ENCODE measurements at regions not wholly inside any gene's neighbourhood (a gene's known extent, or its start where the extent isn't known, plus 50 kb on each side); places are given as distances from the start of the nearest gene placed in this dataset.

DNA sequence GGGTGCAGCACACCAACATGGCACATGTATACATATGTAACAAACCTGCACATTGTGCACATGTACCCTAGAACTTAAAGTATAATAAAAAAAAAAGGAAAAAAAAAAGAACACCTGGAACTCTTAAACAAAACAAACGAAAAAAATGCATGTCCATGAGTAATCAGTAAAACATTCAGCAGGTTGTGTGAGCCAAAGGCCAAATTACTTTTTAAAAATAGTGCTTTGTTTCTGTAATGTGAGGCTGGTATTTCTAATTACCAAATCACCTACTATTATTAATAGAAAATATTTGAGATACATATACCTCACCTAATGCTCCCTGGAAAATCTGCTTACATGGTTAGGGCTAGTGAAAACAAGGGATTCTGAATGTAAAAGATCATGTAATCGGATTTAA lies 294.4 kb upstream of the NR5A2 start:
- Histone ChIP-seq H3K36me3 (ENCODE audit: insufficient read depth, low read length) (no peaks in the 10 kb centered on the region), H3K27ac (ENCODE audit: low read length) (no peak overlapping the region), H3K27me3 (ENCODE audit: insufficient read depth, low read depth, low read length) (no peaks in the 10 kb centered on the region), H3K4me2 (ENCODE audit: low read length) (no peak overlapping the region), H3K4me3 (ENCODE audit: low read length) (no peak overlapping the region), H3F3A (ENCODE audit: insufficient read depth, low read length, poor library complexity, severe bottlenecking) (no peaks in the 10 kb centered on the region), H3K9me2 (ENCODE audit: insufficient read depth, low read length) (no peaks in the 10 kb centered on the region), H3K9ac (ENCODE audit: low read length) (no peak overlapping the region), H3K9me3 (ENCODE audit: low read length) (no peaks in the 10 kb centered on the region), H3K79me2 (replicated peaks; ENCODE audit: insufficient read depth, low read length) (no peaks in the 10 kb centered on the region), H2AFZ (ENCODE audit: low read depth, low read length) (no peak overlapping the region), H4K20me1 (ENCODE audit: insufficient read depth) (no peaks in the 10 kb centered on the region)
- TF ChIP-seq RAD21 (conservative IDR thresholded peaks at IDR 0.05) (no peak), SMC3 (conservative IDR thresholded peaks at IDR 0.05; ENCODE audit: poor library complexity) (no peak), POLR2AphosphoS5 (IDR thresholded peaks at IDR 0.05) (no peak), MXI1 (conservative IDR thresholded peaks at IDR 0.05; ENCODE audit: poor library complexity, severe bottlenecking) (no peak)
- TF ChIP-seq, protein P1, sequence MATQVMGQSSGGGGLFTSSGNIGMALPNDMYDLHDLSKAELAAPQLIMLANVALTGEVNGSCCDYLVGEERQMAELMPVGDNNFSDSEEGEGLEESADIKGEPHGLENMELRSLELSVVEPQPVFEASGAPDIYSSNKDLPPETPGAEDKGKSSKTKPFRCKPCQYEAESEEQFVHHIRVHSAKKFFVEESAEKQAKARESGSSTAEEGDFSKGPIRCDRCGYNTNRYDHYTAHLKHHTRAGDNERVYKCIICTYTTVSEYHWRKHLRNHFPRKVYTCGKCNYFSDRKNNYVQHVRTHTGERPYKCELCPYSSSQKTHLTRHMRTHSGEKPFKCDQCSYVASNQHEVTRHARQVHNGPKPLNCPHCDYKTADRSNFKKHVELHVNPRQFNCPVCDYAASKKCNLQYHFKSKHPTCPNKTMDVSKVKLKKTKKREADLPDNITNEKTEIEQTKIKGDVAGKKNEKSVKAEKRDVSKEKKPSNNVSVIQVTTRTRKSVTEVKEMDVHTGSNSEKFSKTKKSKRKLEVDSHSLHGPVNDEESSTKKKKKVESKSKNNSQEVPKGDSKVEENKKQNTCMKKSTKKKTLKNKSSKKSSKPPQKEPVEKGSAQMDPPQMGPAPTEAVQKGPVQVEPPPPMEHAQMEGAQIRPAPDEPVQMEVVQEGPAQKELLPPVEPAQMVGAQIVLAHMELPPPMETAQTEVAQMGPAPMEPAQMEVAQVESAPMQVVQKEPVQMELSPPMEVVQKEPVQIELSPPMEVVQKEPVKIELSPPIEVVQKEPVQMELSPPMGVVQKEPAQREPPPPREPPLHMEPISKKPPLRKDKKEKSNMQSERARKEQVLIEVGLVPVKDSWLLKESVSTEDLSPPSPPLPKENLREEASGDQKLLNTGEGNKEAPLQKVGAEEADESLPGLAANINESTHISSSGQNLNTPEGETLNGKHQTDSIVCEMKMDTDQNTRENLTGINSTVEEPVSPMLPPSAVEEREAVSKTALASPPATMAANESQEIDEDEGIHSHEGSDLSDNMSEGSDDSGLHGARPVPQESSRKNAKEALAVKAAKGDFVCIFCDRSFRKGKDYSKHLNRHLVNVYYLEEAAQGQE (IDR thresholded peaks at IDR 0.05; ENCODE audit: borderline replicate concordance) = no peak
- TF ChIP-seq, protein P2, sequence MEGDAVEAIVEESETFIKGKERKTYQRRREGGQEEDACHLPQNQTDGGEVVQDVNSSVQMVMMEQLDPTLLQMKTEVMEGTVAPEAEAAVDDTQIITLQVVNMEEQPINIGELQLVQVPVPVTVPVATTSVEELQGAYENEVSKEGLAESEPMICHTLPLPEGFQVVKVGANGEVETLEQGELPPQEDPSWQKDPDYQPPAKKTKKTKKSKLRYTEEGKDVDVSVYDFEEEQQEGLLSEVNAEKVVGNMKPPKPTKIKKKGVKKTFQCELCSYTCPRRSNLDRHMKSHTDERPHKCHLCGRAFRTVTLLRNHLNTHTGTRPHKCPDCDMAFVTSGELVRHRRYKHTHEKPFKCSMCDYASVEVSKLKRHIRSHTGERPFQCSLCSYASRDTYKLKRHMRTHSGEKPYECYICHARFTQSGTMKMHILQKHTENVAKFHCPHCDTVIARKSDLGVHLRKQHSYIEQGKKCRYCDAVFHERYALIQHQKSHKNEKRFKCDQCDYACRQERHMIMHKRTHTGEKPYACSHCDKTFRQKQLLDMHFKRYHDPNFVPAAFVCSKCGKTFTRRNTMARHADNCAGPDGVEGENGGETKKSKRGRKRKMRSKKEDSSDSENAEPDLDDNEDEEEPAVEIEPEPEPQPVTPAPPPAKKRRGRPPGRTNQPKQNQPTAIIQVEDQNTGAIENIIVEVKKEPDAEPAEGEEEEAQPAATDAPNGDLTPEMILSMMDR (IDR thresholded peaks at IDR 0.05; ENCODE audit: poor library complexity, severe bottlenecking) = no peak

DNA sequence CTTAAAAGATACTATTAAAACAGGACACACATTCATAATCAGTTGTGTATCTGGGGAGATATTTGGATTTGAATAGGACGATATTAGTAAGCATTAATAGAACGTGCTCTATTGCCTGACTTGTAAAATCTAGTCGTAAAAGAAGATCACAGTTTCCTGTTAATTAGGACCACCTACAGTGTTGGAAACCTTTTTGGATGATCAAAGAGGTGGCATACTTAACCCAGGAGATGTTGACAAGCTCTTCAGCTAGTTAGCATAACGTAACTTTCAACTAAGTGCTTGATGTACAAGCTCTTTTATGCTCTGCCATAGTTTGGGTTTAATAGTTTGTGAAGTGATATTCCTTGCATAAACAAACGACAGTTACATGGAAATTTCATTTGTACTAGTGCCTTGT lies 293.3 kb upstream of the NR5A2 start:
- no peak overlapping the region for H3K27ac ChIP-seq (ENCODE audit: low read length)
- H3K36me3 ChIP-seq (ENCODE audit: insufficient read depth, low read length) = no peaks in the 10 kb centered on the region
- H3K9ac ChIP-seq (ENCODE audit: low read length) = no peak overlapping the region
- H3K4me2 ChIP-seq (ENCODE audit: low read length) = no peak overlapping the region
- no peak for TF ChIP-seq EP300 (conservative IDR thresholded peaks at IDR 0.05; ENCODE audit: poor library complexity, severe bottlenecking)
- no peak for TF ChIP-seq MXI1 (conservative IDR thresholded peaks at IDR 0.05; ENCODE audit: poor library complexity, severe bottlenecking)
- no peak for TF ChIP-seq POLR2AphosphoS5 (IDR thresholded peaks at IDR 0.05)
- TF ChIP-seq SMC3 (conservative IDR thresholded peaks at IDR 0.05; ENCODE audit: poor library complexity) = no peak
- TF ChIP-seq, protein P1 (IDR thresholded peaks at IDR 0.05; ENCODE audit: borderline replicate concordance) = no peak
- no peak for TF ChIP-seq TAF1 (IDR thresholded peaks at IDR 0.05; ENCODE audit: low read depth)
- no peak for TF ChIP-seq EZH2 (IDR thresholded peaks at IDR 0.05; ENCODE audit: borderline replicate concordance, insufficient read depth, low read length, poor library complexity, severe bottlenecking)
- TF ChIP-seq, protein P2 (IDR thresholded peaks at IDR 0.05; ENCODE audit: poor library complexity, severe bottlenecking) = no peak
- no peak for TF ChIP-seq RAD21 (conservative IDR thresholded peaks at IDR 0.05)
- H4K20me1 ChIP-seq (ENCODE audit: insufficient read depth) = no peaks in the 10 kb centered on the region
- no peaks in the 10 kb centered on the region for H3K9me2 ChIP-seq (ENCODE audit: insufficient read depth, low read length)
- no peaks in the 10 kb centered on the region for H3F3A ChIP-seq (ENCODE audit: insufficient read depth, low read length, poor library complexity, severe bottlenecking)
- no peaks in the 10 kb centered on the region for H3K9me3 ChIP-seq (ENCODE audit: low read length)
- no peak overlapping the region for H3K4me3 ChIP-seq (ENCODE audit: low read length)
- no peak overlapping the region for H2AFZ ChIP-seq (ENCODE audit: low read depth, low read length)
- no peaks in the 10 kb centered on the region for H3K27me3 ChIP-seq (ENCODE audit: insufficient read depth, low read depth, low read length)
- no peaks in the 10 kb centered on the region for H3K79me2 ChIP-seq (replicated peaks; ENCODE audit: insufficient read depth, low read length)

Measured in neural cell (in vitro differentiated cells).